NCI-H1694 treated with DMSO at 0.1 percent for 48 hours (cell line): ENCODE measurements at regions not wholly inside any gene's neighbourhood (a gene's known extent, or its start where the extent isn't known, plus 50 kb on each side); places are given as distances from the start of the nearest gene placed in this dataset.

Experiments
- DNase-seq: peaks from one replicate; lab custom pipeline; 2025; lab: John Stamatoyannopoulos, UW

GRCh38 chr7:51366930-51367613 is 50.5 kb upstream of the COBL start:
- DNase-seq = peak; percentile 84
